GM12878 (cell line): ENCODE measurements at regions not wholly inside any gene's neighbourhood (a gene's known extent, or its start where the extent isn't known, plus 50 kb on each side); places are given as distances from the start of the nearest gene placed in this dataset.

Source experiments
- ATAC-seq: fragments of 200-7000 bp; cut with Tn5 transposase; 3 replicates; pipeline ENCODE4 v1.9.1; 2020; ENCODE audit warnings: mild to moderate bottlenecking, moderate library complexity
- BruUV-seq: library from RNA; stranded (reverse); fragments of 400-500 nt; replicated peaks from 2 replicates; lab custom pipeline; 2021; lab: Mats Ljungman, UMichigan
- CTCF ChIA-PET: fragments of 300-600 bp; sonication (Branson Sonifier 250); formaldehyde crosslinking; extraction: SDS; loops from one replicate; lab custom pipeline; 2021; ENCODE audit warnings: inconsistent platforms; lab: Yijun Ruan, JAX
- POLR2A ChIA-PET: fragments of 350-600 bp; formaldehyde crosslinking; extraction: SDS; loops from one replicate; lab custom pipeline; 2021; ENCODE audit warnings: inconsistent platforms; lab: Charles Lee
- RAD21 ChIA-PET: fragments of 300-600 bp; sonication (Branson Sonifier 250); formaldehyde crosslinking; loops from one replicate; lab custom pipeline; 2023; ENCODE audit warnings: antibody characterized with exemption; ENCODE audit not compliant: unreplicated experiment; lab: Charles Lee
- SMC1A ChIA-PET: fragments of 300-600 bp; sonication (Branson Sonifier 250); formaldehyde crosslinking; loops from one replicate; lab custom pipeline; 2023; ENCODE audit not compliant: unreplicated experiment, uncharacterized antibody; lab: Charles Lee
- DNase-seq: peaks from one replicate; pipeline ENCODE4 v3.0.0-alpha.2; 2011; ENCODE audit warnings: low read depth, low spot score
- FAIRE-seq: peaks from 3 replicates; lab custom pipeline; 2011; peaks lifted over from hg19 to GRCh38; lab: Jason Lieb, UNC
- H2AFZ ChIP-seq: 2 replicates; pipeline ENCODE4 v1.6.0; 2011; ENCODE audit warnings: low read depth, low read length, control low read depth; ENCODE audit not compliant: control insufficient read depth
- H3K27ac ChIP-seq: 2 replicates; pipeline ENCODE4 v1.5.1; 2011; ENCODE audit warnings: control low read depth; ENCODE audit not compliant: control insufficient read depth, insufficient read depth
- H3K27me3 ChIP-seq, 2 experiments: replicated peaks in 1 of 2; 2 replicates each; pipeline versions ENCODE4 v1.6.0 to v1.6.1; 2011; ENCODE audit warnings: low read length in 1 of 2; ENCODE audit not compliant: control insufficient read depth in 2 of 2, insufficient read depth in 2 of 2
- H3K36me3 ChIP-seq, 2 experiments: 2 replicates each; pipeline ENCODE4 v1.5.1; 2011; ENCODE audit warnings: low read length in 1 of 2; ENCODE audit not compliant: control insufficient read depth in 2 of 2, insufficient read depth in 2 of 2
- H3K4me1 ChIP-seq: 2 replicates; pipeline ENCODE4 v1.6.1; 2011; ENCODE audit warnings: mild to moderate bottlenecking, low read length, moderate library complexity, mixed read lengths; ENCODE audit not compliant: control insufficient read depth, insufficient read depth
- H3K4me2 ChIP-seq: 2 replicates; pipeline ENCODE4 v1.6.0; 2011; ENCODE audit warnings: control low read depth; ENCODE audit not compliant: control insufficient read depth, insufficient read depth
- H3K4me3 ChIP-seq: fragments of 200-600 bp; sonication (generic); 2 replicates; pipeline ENCODE4 v1.5.1; 2016
- H3K79me2 ChIP-seq: 2 replicates; pipeline ENCODE4 v1.6.0; 2011; ENCODE audit warnings: low read length; ENCODE audit not compliant: control insufficient read depth, insufficient read depth
- H3K9ac ChIP-seq: 2 replicates; pipeline ENCODE4 v1.8.0; 2011; ENCODE audit warnings: low read length, control low read depth, mixed read lengths; ENCODE audit not compliant: control insufficient read depth, insufficient read depth
- H3K9me3 ChIP-seq: replicated peaks from 3 replicates; pipeline ENCODE4 v1.5.1; 2011; ENCODE audit warnings: mild to moderate bottlenecking, low read length; ENCODE audit not compliant: control insufficient read depth, insufficient read depth
- H4K20me1 ChIP-seq: 2 replicates; pipeline ENCODE4 v1.6.0; 2011; ENCODE audit not compliant: control insufficient read depth, insufficient read depth
- ATF2 ChIP-seq: IDR thresholded peaks from 2 replicates; pipeline ENCODE4 v1.6.1; 2012; ENCODE audit warnings: low read length, inconsistent platforms
- FOXK2 ChIP-seq: fragments of 450-650 bp; IDR thresholded peaks from 2 replicates; pipeline ENCODE4 v1.6.1; 2017; ENCODE audit warnings: mild to moderate bottlenecking, moderate library complexity
- HSF1 ChIP-seq: fragments of 150-350 bp; IDR thresholded peaks from 2 replicates; pipeline ENCODE4 v1.6.1; 2014; ENCODE audit warnings: mild to moderate bottlenecking, low read depth, low read length
- NR2C2 ChIP-seq: IDR thresholded peaks from 2 replicates; pipeline ENCODE4 v1.6.1; 2011; ENCODE audit warnings: borderline replicate concordance, low read depth; ENCODE audit not compliant: control insufficient read depth, insufficient read length
- WGBS: methylation state at CpG from one replicate; pipeline ENCODE4 v1.1.6; 2016; ENCODE audit warnings: low lambda C conversion rate; ENCODE audit not compliant: insufficient replicate concordance, insufficient coverage; ENCODE audit errors: missing lambda C conversion rate; 5-methylcytosine and 5-hydroxymethylcytosine counted together
- in situ Hi-C: fragments of 300-500 bp; cut with MboI; formaldehyde crosslinking; loops from 9 replicates; pipeline ENCODE4 v1.14.3; 2018; ENCODE audit warnings: mixed read lengths
- intact Hi-C: fragments of 100-400 bp; cut with micrococcal nuclease; formaldehyde crosslinking; loops from one replicate; pipeline ENCODE4 v1.14.2; 2022; ENCODE audit not compliant: unreplicated experiment

DNA sequence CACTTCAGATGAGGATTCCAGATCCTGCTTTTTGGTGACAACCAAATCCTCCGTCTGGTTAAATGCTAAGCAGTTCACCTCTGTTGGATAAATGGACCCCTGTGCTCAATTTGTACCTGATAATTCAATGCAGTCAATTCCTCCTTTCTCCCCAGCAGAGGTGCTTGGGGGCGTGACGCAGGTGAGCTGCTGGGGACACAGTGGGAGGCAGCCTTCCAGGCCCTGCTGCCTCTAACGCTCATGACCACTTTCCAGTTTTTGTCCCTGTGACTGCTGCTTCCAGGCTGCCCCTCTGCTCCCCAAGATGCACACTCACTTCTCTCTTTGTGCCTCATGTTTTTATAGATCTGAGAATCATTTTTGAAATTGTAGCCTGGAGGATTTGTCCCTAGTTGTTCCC is 78.5 kb downstream of the TTLL2 start:
- BruUV-seq, result no TSS peak
- WGBS, result 31% methylated on average over 4 of the region's 4 CpGs
- intact Hi-C loops, result no loop called here
- in situ Hi-C loops, result no loop called here
- CTCF ChIA-PET, result no interaction called here
- Histone ChIP-seq H4K20me1 (no peaks in the 10 kb centered on the region), H3K27me3 (peaks cover 2 to 6% of the 10 kb centered on the region in 2 experiments; a peak in 3 of 4 replicates), H3K79me2 (no peaks in the 10 kb centered on the region), H3K9ac (no peak overlapping the region), H3K4me2 (no peak overlapping the region), H2AFZ (no peak overlapping the region), H3K36me3 (no peaks in the 10 kb centered on the region), H3K4me3 (no peak overlapping the region), H3K27ac (no peak overlapping the region), H3K4me1 (no peaks in the 10 kb centered on the region), H3K9me3 (no peaks in the 10 kb centered on the region)
- ATAC-seq (no peak), FAIRE-seq (no peak), DNase-seq (no peak)
- SMC1A ChIA-PET, result no interaction called here
- RAD21 ChIA-PET, result no interaction called here
- POLR2A ChIA-PET, result no interaction called here
- TF ChIP-seq NR2C2 (no peak), ATF2 (no peak), FOXK2 (no peak)

DNA sequence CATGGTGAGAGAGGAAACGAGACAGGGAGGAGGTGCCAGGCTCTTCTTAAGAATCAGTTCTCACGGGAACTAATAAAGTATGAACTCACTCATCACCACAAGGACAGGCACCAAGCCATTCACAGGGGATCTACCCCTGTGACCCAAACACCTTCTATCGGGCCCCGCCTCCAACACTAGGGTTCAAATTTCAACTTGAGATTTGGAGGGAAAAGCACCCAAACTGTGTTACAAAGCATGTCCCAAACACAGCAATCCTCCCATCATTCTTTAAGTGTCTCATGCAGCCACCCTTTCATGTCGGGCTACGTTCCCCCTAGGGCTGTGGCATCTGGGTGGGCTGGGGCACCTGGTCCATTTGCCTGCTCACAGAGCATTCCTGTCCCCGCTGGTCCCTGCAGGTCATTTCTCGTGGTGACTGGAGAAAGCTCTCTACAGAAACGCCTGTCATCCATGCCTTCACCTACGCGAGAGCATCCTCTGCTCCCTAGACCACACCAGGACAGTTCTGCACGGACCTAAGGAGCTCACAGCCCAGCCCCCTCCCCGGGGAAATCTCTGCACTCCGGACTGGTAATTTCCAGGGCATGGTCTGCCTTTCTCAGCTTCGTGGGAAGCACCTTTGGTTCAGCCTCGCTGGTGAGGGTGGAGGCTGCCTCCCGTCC is 79.6 kb downstream of the TTLL2 start:
- WGBS, result 28% methylated on average over 17 of the region's 17 CpGs
- no peaks in the 10 kb centered on the region for H3K4me1 ChIP-seq
- DNase-seq (no peak), ATAC-seq (no peak), FAIRE-seq (no peak)
- no peak overlapping the region for H3K4me2 ChIP-seq
- H3K9me3 ChIP-seq, result no peaks in the 10 kb centered on the region
- peaks cover 0 to 5% of the 10 kb centered on the region in 2 experiments; a peak in 2 of 4 replicates for H3K27me3 ChIP-seq
- H3K27ac ChIP-seq, result no peak overlapping the region
- H2AFZ ChIP-seq, result no peak overlapping the region
- in situ Hi-C loops (no loop called here), intact Hi-C loops (no loop called here)
- H4K20me1 ChIP-seq, result no peaks in the 10 kb centered on the region
- BruUV-seq, result no TSS peak
- RAD21 ChIA-PET, result no interaction called here
- CTCF ChIA-PET, result no interaction called here
- SMC1A ChIA-PET, result no interaction called here
- H3K36me3 ChIP-seq, result no peaks in the 10 kb centered on the region
- no peak overlapping the region for H3K9ac ChIP-seq
- no peak overlapping the region for H3K4me3 ChIP-seq
- POLR2A ChIA-PET, result no interaction called here
- no peaks in the 10 kb centered on the region for H3K79me2 ChIP-seq
- TF ChIP-seq HSF1, result no peak
- TF ChIP-seq, all 136 proteins: peak for 0
